ENCODE measurements at regions not wholly inside any gene's neighbourhood (a gene's known extent, or its start where the extent isn't known, plus 50 kb on each side); places are given as distances from the start of the nearest gene placed in this dataset.

DNA sequence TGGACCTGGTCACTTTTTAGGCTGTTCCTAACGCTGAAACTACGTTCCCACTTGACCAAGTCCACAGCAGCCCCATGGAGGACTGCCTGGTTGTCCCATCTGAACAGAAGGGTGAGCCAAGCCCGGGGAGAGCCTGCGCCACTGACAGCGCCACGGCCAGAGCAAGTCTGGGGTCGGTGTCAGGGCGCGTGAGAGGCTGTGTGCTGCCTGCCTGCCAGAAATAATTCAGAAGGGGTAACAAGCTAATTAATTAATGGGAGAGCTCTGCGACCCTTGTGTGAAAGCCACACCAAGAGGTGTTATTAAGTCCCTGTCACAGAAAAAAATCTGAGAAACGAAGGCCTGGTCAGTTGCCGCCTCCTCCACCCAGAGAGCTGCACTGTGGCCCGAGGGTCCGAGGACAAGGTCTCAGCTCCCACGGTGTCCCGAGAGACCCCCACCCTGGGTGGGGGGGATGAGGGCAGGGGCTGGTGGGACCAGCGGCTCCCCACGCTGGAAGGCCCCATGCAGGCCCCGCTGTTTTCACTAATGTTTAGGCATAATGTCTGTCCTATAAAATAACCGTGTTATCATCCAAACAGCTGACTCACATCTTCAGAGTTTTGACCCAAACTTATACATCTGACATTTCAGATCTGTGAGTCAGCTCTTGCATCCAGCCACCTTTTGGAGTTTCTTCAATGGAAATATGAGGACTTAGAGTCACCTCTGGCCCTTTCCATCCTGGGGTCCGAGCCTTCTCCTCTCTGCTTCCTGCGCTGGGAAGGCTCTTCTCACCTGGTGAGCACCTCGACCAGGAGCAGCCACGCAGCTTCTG, 58.5 kb downstream of the DLL1 start:
- TF ChIP-seq, protein P1, sequence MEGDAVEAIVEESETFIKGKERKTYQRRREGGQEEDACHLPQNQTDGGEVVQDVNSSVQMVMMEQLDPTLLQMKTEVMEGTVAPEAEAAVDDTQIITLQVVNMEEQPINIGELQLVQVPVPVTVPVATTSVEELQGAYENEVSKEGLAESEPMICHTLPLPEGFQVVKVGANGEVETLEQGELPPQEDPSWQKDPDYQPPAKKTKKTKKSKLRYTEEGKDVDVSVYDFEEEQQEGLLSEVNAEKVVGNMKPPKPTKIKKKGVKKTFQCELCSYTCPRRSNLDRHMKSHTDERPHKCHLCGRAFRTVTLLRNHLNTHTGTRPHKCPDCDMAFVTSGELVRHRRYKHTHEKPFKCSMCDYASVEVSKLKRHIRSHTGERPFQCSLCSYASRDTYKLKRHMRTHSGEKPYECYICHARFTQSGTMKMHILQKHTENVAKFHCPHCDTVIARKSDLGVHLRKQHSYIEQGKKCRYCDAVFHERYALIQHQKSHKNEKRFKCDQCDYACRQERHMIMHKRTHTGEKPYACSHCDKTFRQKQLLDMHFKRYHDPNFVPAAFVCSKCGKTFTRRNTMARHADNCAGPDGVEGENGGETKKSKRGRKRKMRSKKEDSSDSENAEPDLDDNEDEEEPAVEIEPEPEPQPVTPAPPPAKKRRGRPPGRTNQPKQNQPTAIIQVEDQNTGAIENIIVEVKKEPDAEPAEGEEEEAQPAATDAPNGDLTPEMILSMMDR (IDR thresholded peaks at IDR 0.05; ENCODE audit: insufficient read depth, low read depth, low read length), result no peak
- TF ChIP-seq EZH2 (IDR thresholded peaks at IDR 0.05; ENCODE audit: insufficient read depth, low read length), result no peak

Data from astrocyte (in vitro differentiated cells and primary cell).